ENCODE measurements at regions not wholly inside any gene's neighbourhood (a gene's known extent, or its start where the extent isn't known, plus 50 kb on each side); places are given as distances from the start of the nearest gene placed in this dataset.

GRCh38 chr1:80918380-80918779, 882.4 kb upstream of the ADGRL2 start:
- H3K27me3 ChIP-seq, result no peaks in the 10 kb centered on the region
- no peak for DNase-seq
- WGBS, 2 donors, result 11 to 24% methylated on average over 1 of the region's 1 CpG
- H3K27ac ChIP-seq, result no peak overlapping the region
- no peaks in the 10 kb centered on the region for H3K4me1 ChIP-seq
- H3K36me3 ChIP-seq, result no peaks in the 10 kb centered on the region
- no peak overlapping the region for H3K4me3 ChIP-seq
- TF ChIP-seq POLR2A (IDR thresholded peaks at IDR 0.05) (no peak), CTCF (IDR thresholded peaks at IDR 0.05) (no peak)
- no peaks in the 10 kb centered on the region for H3K9me3 ChIP-seq
- intact Hi-C loops (cut with DNase I), result no loop called here

DNA sequence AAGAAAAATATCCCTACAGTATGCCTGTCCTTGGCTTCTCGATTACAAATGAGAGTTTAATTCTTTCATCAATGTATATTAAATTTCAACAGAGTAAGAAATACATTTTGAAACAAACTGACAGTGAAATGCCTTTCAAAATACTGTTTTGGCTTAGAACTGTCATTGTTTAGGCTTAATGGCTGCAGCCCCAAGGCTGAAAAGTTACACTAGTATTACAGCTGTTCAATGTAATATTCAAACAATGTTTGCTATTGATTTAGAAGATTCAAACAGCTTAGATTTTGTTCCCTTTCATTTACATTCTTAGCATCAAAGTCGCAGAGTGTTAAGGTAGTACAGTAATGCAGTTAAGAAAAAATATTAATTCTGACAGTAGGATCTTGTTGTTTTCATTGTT, 882.9 kb upstream of the ADGRL2 start:
- TF ChIP-seq POLR2A (IDR thresholded peaks at IDR 0.05) (no peak), CTCF (IDR thresholded peaks at IDR 0.05) (no peak)
- H3K36me3 ChIP-seq, result no peaks in the 10 kb centered on the region

DNA sequence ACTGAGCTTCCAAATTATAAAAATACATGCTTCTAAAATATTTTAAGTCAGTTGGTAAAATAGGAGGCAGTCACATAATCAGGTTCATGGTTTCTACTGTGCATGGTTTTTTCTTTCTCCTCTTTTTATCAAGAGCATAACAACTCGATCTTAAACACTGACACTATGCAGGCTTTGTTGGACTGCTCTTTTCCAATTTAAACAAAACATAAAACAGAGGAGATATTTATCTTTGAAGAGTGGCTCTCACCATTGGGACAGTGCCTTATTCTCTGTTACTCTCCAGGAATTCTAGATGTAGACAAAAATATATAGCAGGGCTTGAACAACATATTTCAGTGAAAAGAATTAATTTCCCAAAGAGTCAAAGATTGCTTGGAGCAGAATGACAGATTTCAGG, 883.5 kb upstream of the ADGRL2 start:
- no peaks in the 10 kb centered on the region for H3K36me3 ChIP-seq
- H3K27me3 ChIP-seq, result no peaks in the 10 kb centered on the region
- H3K27ac ChIP-seq, result no peak overlapping the region
- no peaks in the 10 kb centered on the region for H3K4me1 ChIP-seq
- 29 to 57% methylated on average over 1 of the region's 1 CpG for WGBS, 2 donors
- H3K9me3 ChIP-seq, result no peaks in the 10 kb centered on the region
- intact Hi-C loops (cut with DNase I), result no loop called here
- no peak for DNase-seq
- no peak for TF ChIP-seq POLR2A (IDR thresholded peaks at IDR 0.05)
- no peak for TF ChIP-seq CTCF (IDR thresholded peaks at IDR 0.05)
- H3K4me3 ChIP-seq, result no peak overlapping the region

More for the DNA sequence above, 882.9 kb upstream of the ADGRL2 start:
- Histone ChIP-seq H3K27me3 (no peaks in the 10 kb centered on the region), H3K4me1 (no peaks in the 10 kb centered on the region), H3K27ac (no peak overlapping the region), H3K9me3 (no peaks in the 10 kb centered on the region), H3K4me3 (no peak overlapping the region)
- WGBS, 2 donors, result 47 to 48% methylated on average over 2 of the region's 2 CpGs
- no peak for DNase-seq
- intact Hi-C loops (cut with DNase I), result no loop called here

DNA sequence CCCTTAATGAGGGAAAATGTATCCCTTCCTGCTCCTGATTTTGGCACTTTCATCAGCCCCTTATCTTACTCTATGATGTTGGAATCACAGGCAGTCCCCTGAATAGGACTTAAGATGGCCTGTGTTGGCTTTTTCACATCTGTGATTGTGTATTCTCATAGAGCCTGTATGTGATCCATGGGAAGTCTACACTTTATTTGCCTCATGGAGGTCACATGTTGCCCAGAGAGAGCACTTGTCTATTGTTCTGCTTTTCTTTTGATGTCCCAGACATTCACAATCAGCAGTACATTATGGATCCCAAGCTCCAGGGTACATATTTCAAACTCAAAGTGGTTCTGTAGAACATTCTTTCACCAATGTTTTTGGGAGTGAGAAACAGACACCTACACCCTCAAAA, 885.2 kb upstream of the ADGRL2 start:
- no peaks in the 10 kb centered on the region for H3K4me1 ChIP-seq
- DNase-seq, result no peak
- no peaks in the 10 kb centered on the region for H3K27me3 ChIP-seq
- H3K4me3 ChIP-seq, result no peak overlapping the region
- no peaks in the 10 kb centered on the region for H3K36me3 ChIP-seq
- H3K9me3 ChIP-seq, result no peaks in the 10 kb centered on the region
- TF ChIP-seq POLR2A (IDR thresholded peaks at IDR 0.05) (no peak), CTCF (IDR thresholded peaks at IDR 0.05) (no peak)
- intact Hi-C loops (cut with DNase I), result no loop called here
- no peak overlapping the region for H3K27ac ChIP-seq

GRCh38 chr1:80910426-80910825, 890.3 kb upstream of the ADGRL2 start:
- DNase-seq, result no peak
- WGBS, 2 donors, result 83 to 96% methylated on average over 2 of the region's 2 CpGs
- H3K27me3 ChIP-seq, result no peaks in the 10 kb centered on the region
- no peak overlapping the region for H3K27ac ChIP-seq
- no peak overlapping the region for H3K4me3 ChIP-seq
- H3K4me1 ChIP-seq, result no peaks in the 10 kb centered on the region
- no peaks in the 10 kb centered on the region for H3K36me3 ChIP-seq
- no peak for TF ChIP-seq CTCF (IDR thresholded peaks at IDR 0.05)
- TF ChIP-seq POLR2A (IDR thresholded peaks at IDR 0.05), result no peak
- H3K9me3 ChIP-seq, result no peaks in the 10 kb centered on the region
- intact Hi-C loops (cut with DNase I), result no loop called here
